ENCODE measurements at regions not wholly inside any gene's neighbourhood (a gene's known extent, or its start where the extent isn't known, plus 50 kb on each side); places are given as distances from the start of the nearest gene placed in this dataset.

DNA sequence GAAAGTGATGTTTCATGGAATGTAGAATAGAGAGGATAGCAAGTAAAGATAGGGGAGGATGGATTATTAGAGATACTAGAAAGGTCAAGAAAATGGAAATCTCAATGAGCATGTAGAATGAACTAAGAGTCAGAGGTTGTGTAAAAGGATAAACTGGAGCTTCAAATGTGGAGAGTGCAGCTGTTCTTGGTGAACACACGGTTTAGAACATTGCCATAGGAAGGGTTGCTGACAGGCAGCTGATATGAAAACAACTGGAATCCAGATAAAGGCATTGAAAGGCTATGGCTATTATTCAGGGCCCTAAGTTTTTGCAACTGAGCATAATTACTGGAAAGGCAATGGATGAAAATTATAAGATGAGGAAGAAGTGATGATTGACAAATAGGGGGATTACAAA lies 239.6 kb upstream of the VEGFC start:
- no peak for FAIRE-seq
- TF ChIP-seq, protein P1, sequence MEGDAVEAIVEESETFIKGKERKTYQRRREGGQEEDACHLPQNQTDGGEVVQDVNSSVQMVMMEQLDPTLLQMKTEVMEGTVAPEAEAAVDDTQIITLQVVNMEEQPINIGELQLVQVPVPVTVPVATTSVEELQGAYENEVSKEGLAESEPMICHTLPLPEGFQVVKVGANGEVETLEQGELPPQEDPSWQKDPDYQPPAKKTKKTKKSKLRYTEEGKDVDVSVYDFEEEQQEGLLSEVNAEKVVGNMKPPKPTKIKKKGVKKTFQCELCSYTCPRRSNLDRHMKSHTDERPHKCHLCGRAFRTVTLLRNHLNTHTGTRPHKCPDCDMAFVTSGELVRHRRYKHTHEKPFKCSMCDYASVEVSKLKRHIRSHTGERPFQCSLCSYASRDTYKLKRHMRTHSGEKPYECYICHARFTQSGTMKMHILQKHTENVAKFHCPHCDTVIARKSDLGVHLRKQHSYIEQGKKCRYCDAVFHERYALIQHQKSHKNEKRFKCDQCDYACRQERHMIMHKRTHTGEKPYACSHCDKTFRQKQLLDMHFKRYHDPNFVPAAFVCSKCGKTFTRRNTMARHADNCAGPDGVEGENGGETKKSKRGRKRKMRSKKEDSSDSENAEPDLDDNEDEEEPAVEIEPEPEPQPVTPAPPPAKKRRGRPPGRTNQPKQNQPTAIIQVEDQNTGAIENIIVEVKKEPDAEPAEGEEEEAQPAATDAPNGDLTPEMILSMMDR (IDR thresholded peaks at IDR 0.05; ENCODE audit: insufficient read depth, missing control alignments) = no peak
- no peak for DNase-seq (ENCODE audit: insufficient read length, low spot score)

GRCh38 chr4:177033135-177033534 lies 240.4 kb upstream of the VEGFC start:
- DNase-seq (ENCODE audit: insufficient read length, low spot score) = no peak
- TF ChIP-seq, protein P1 (IDR thresholded peaks at IDR 0.05; ENCODE audit: insufficient read depth, missing control alignments) = no peak
- FAIRE-seq = no peak

DNA sequence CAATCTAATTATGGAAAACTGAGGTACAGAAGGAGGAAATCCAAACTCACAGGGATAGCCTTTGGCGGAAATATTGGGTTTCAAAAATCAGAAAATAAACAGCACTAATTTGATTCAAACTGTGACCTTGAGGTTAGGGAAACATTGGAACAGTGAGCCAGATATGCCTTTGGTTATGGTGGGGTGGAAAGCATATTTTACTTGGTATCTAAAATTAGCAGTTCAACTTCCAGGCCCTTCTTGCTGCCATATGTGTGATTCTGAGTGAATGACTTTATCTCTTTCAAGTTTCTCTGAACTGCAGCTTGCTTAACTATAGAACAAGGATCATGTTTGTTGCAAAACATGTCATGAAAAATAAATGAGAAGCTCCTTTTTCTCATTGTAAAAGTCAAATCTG lies 240.9 kb upstream of the VEGFC start:
- DNase-seq (ENCODE audit: insufficient read length, low spot score) = no peak
- TF ChIP-seq, protein P1 (IDR thresholded peaks at IDR 0.05; ENCODE audit: insufficient read depth, missing control alignments) = no peak
- no peak for FAIRE-seq

DNA sequence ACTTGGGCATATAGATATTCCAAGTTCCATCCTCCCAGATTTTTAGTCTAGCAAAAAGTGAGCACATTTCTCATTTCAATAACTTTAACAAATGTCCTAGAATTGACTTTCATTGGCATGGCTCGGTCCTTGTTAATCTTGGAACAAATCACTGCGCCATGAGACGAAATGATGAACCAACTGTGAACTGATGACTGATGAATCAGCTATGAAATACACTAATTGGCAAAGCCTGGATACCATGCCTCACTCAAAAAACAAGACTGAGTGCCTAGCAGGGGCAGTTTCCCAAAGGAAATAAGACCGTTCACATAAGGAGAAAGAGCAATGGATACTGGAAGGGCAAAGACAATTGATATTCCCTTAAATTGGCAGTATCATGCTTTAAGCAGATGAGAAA lies 248.6 kb upstream of the VEGFC start:
- FAIRE-seq = no peak
- no peak for DNase-seq (ENCODE audit: insufficient read length, low spot score)
- TF ChIP-seq, protein P1 (IDR thresholded peaks at IDR 0.05; ENCODE audit: insufficient read depth, missing control alignments) = no peak

GRCh38 chr4:177047070-177047850 lies 254.5 kb upstream of the VEGFC start:
- FAIRE-seq (peak; percentile 69), DNase-seq (ENCODE audit: insufficient read length, low spot score) (no peak)
- TF ChIP-seq, protein P1 (IDR thresholded peaks at IDR 0.05; ENCODE audit: insufficient read depth, missing control alignments) = peak; percentile 93

GRCh38 chr4:177047851-177048174 lies 255.1 kb upstream of the VEGFC start:
- FAIRE-seq = no peak
- no peak for DNase-seq (ENCODE audit: insufficient read length, low spot score)
- TF ChIP-seq, protein P1 (IDR thresholded peaks at IDR 0.05; ENCODE audit: insufficient read depth, missing control alignments) = no peak

DNA sequence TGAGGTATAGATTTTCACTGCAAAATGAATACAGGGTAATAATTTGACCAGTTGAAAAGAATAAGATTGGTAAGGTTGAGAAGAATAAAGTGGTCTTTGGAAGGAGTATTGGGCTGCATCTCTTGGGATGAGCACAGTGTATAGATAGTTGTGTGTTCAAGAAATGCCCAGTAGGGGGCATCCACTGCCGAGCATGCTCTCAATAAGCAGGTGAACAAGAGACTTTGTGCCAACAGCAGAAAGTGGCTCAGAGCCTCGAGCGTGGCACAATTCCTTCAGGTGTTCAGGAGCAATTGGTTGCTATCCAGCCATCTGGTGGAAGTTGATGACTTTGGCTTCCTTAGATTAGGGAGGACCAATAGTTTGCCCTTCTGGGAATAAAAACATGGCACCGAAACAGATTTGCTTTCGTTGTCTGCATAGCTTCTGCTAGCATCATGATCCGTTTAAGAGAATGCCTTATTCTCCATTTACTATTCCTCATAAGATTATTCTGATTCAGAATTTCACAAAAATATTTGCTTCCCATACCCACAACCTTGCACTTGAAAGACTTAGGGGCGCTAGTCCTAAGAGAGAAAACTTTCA lies 258.1 kb upstream of the NEIL3 start:
- TF ChIP-seq, protein P1 (IDR thresholded peaks at IDR 0.05; ENCODE audit: insufficient read depth, missing control alignments) = peak; percentile 42
- FAIRE-seq (peak; percentile 25), DNase-seq (ENCODE audit: insufficient read length, low spot score) (no peak)
